ENCODE measurements at regions not wholly inside any gene's neighbourhood (a gene's known extent, or its start where the extent isn't known, plus 50 kb on each side); places are given as distances from the start of the nearest gene placed in this dataset.

DNA sequence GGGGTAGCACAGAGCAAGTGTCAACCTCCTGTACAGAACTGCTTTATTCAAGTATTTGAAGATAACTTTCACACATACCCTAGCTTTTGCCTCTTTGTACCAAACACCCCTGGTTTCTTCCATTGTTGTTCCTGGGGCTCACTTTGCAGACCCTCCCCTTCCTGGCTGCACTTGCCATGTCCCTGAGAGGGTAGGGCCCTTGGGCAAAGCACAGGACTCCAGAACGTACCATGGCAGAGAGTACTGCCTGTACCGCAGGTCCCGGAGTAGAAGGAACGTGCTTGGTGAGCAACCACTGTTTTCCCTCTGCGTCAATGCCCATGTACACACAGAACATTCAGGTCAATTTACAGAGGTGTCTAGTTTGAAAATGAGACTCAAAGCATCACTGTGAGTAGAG is 290.4 kb downstream of the EN1 start:
- DNase-seq: no peak

DNA sequence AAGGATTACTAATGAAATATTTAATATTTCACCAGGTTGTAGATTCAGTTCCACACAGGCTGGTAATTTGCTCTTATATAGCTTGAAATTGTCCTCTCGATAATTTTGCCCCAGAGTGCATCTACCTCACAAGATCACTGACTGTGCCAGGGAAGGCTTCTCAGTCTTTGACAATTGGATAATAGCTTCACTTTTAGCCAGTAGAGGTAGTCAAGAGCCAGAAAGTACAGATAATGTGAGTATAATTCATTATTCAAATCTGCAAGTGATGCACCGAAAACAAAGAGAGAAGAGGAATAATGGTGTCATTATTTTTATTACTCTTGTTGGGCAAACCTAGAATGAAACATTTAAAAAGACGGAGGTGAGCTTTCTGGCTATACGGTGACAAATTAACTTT is 292.8 kb downstream of the EN1 start:
- no peak for DNase-seq

DNA sequence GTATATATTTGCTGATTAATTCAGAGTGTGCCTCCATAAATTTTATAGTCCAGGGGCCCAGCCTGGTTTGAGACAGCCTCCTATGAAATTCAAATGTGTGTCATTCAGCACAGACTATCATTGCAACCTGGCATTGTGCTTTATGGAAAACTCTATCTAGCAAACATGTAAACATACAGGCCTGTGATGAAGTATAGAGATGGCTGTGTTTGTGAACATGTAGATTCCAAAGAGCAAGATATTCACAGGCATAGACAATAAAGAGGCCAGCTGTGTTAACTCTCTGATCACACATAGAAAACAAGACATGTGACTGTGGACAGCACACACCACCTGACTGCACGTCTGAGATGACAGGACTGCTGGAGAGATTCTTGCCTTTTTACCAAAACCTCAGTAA is 297.9 kb downstream of the EN1 start:
- DNase-seq: no peak

DNA sequence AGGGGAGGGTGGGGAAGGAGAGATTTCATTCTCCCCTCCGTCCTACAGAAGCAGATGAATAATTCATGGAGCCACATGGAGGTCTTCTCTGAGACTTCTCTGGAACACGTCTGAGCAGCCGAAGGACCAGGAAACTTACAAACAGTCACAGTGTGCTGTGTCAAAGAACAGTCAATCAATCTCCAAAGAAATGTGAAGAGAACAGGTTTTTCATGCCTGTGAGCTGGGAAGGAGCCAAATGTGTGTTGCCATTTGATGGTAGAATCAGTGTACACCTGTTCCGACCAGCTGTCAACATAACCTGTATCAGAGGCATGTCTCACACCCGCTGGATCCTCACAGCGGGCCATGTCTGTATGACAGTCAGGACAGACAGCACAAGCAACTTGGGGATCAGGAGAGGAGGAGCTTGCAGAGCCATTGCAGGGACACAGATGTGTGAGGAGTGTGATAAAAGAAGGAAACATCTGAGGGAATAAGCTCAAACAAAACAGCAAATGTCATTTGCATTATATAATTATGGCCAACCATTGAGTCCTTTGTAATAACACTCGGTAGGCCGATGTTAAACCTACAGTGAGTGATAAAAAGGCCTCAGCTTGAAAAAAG is 298.5 kb downstream of the EN1 start:
- DNase-seq: peak; percentile 10

DNA sequence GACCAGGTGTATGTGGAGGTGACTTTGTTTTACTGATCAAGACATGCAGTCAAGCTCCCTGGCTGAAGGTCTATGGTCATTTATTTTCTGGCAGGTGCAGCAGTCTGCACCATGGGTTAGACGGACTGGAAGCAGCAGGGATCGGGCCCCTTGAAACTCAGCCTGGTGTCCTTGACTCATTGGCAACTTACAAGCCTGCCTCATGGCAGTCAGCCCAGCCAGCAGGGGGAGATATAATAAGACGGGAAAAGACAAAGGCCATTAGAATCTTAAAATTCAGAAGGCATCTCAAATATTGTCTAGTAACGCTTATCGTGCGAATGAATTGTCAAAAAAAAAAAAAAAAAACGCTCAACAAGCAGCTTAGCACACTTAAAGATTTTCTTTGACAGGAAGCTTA is 308.2 kb downstream of the EN1 start:
- no peak for DNase-seq

DNA sequence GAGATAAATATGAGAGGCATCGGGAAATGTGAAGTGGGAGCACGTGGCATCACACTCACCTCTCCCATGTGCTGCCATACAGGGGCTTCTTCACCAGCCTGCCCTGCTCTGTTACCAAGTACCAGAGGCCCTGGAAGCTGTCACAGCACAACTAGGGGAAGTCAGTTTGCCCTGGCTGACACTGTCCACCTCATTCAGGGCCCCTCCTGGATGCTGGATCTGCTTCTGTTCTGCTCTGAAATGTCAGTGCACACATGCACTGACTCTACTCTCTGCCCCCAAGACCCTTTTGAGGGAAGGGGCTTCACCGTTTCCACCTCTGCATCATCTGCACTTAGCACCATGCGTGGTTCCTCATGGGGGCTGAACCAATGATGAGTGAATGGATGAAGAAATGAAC is 311.1 kb downstream of the EN1 start:
- DNase-seq: no peak

DNA sequence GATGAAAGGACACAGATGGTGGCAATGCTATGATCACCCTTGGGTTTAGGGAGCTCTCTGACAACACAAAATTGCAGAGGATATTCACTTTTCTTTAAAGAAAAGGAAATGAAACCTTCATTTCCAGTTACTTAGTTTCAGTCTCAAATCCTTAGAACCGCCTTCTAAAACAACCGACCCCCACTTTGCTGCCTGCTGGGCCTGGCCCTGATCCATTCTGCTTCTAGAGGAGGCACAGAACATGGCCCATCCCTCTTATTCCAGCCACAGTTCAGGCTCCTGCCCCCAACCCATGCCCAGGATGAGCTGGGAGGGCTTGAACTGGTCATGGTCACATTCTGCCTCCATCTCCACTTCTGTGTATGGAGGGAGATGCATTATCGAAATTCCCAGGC is 311.6 kb downstream of the EN1 start:
- DNase-seq: no peak

DNA sequence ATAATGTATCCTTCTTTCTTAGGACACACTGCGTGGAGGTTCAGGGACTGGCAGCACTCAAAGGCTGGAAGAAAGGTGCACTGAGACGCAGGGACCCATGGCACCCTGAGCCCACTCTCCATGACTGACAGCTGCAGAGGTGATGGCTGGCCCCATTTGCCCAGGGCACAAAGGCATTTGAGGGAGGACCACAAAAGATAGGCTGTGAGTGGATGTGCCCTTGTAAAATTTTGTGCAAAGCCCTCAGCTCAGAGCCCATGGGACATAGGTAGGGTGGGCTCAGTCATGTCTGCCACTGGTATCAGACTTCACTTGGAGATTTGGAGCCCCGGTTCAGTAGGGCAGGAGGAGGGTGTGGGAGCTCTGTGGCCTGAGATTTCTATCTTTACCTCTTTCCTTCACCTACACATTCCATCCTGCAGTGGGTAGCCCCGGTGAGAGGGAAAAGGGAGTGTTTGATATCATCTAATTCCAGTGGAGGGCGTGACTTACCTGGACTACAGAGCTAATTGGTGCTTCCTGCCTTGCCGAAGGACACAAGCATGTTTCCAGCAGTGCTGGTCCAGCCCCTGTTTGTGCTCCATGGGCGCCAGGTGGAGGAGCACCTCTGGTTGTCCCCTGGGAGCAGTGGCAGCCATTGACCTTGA is 312.2 kb downstream of the EN1 start:
- no peak for DNase-seq

DNA sequence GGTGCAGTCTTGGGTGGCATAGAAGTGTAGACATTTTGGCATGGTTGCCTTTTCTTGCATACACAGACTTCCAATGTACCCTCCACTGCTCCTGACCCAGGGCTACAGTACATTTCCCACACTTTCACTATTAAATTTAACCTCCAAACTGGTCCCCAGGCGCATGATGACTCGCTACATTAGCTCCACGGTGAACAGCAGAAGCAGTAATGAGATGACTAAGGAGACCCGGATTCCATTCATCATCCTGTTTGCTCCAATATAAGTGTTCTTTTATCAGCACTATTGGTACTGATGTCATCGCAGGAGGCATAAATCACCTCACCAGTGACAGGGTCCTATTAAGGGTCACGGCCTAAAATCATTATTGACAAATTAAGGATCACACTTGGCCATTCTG is 316.5 kb downstream of the EN1 start:
- no peak for DNase-seq

DNA sequence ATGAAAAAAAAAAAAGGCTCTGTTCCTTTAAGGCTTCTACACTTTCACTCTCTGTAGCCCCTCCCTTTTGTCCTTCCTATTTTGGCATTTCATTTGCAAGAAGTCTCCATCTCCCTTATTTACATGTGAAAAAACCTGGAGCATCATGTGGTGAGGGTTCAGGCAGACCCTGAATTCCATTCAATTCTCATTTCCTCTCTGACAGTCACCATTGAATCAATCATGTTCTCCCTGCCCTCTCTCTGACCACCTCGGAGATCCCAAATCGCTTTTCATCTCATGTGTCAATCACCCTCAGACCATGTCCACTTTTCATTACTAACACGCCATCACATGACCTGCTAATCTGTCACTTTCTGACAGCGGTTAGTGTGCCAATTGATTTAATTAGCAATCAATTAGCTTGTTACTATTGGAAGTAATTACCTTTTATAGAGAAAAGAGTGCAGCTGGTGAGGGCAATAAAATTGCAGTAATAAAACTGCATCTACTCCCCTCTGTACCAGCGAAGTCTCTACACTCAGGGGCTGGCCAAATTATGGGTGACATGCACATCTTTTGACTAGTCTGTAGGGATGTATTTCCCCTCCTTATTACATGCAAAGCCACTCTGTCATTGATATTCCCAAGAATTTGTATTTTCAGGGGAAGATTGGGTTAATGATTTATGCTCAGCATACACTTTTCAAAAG is 317.4 kb downstream of the EN1 start:
- DNase-seq: no peak

DNA sequence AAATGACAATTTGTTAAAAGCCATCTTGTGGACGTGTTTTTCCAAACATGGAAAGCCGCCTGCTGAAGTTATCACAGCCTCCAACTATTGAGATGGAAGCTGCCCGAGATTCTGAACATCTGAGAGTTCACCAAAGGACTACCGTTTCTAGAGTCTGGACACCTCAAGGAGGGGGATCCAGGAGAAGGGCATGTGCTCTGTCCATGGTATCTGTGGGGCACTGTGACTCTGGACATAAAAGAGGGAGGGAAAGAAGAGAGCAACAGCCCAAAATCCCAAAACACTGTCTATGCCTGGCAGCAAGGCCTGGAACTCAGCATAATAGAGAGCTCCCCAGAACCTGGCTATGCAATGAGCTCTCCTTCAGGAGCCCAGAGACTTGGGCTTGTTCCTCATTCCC is 319.9 kb downstream of the EN1 start:
- no peak for DNase-seq

DNA sequence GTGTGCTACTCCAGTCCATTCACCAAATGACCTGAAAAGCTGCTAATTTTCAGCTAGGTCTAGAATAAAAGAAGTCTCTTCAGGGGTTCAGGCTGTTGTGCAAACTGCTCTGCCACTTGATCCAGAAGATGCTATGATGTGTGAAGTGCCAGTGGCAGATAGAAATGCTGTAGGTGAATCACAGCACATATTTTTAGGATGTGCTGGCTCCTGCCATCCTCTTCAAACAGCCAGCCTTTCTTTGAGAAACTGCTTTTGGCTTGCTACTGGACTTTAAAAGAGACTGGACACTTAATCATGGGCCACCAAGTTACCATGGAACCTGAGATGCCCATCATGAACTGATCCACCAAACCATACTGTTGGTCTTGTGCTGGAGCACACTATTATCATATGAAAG is 322.1 kb downstream of the EN1 start:
- no peak for DNase-seq

DNA sequence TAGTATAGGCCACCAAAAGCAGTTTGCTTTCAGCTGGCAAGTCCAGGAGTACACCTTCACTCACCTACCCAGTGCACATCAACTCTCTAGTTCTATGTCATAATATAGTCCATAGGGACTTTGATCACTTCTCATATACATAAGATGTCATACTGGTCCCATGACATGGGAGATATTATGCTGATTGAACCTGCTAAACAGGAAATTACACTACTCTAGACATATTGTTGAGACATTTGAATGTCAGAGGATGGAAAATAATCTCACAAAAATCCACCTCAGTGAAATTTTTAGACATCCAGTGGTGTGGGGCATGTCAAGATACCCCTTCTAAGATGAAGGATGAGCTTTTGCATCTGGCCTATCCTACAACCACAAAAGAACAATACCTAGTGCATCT is 322.5 kb downstream of the EN1 start:
- DNase-seq: no peak

DNA sequence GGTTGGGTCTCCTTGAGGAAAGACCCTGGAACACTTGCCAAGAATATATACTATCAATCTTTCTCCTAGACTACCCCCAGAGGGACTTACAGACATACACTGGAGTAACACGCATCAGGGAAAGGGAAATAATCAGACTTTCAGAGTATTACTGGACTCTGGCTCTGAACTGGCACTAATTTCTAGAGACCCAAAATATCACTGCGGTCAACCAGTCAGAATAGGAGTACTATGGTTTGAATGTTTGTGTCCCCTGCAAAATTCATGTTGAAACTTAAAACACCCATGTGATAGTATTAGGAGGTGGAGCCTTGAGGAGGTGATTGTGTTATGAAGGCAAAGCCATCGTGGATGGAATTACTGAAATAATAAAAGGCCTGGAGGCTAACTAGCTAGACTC is 323.7 kb downstream of the EN1 start:
- DNase-seq: no peak

DNA sequence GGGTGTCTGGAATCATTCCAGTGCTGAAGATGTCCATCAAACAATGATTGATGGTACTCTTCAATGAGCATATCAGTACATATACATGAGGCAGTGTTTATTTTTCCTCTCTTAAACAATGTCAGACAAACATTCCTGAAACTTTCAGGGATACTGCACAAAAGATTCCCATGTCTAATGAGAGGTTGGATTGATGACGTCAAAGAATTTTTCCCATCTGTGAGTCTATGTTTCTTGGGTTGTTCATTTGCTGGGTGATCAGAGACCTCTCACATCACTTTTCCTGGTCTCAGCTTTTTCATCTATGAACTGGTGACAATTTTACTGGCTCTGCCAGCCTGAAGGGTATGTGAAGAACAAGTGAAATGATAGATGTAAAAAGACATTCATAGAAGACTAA is 325.5 kb downstream of the EN1 start:
- no peak for DNase-seq

DNA sequence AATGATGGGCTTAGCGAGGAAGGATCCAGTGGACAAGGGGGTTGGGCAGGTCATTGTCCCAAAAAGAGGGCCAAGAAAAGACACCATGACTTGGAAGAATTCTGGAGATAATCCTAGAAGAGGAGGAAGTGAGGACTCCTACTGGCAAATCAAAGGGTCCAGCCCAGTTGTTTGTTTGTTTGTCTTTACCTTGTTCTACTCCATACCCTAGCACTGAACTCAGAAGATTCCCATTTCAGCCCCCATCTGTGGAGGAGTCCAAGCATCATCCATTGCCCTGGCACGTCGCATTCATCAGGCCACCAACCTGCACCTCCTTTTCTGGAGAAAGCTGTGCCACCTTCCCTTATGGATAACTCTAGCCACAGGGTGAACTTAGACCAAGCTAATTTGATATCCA is 326.2 kb downstream of the EN1 start:
- DNase-seq: no peak

DNA sequence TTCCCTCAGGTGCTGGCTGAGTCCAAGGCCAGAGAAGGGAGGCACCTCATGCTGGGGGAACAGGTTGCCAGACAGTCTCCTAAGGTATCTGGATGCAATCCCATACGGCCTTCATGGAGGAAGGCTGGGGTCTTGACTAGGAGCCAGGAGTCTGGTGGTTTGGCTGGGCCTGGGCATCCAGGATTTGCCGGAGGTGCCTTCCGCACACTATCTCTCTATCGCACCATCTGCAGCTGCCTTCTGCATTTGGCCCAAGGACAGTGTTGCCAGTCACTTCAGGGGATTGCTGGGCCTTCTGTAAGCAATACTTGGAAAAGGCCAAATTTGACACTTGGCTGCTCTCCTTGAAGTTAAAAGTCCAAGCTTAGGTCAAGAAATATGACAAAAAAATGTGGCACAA is 327.2 kb downstream of the EN1 start:
- no peak for DNase-seq

DNA sequence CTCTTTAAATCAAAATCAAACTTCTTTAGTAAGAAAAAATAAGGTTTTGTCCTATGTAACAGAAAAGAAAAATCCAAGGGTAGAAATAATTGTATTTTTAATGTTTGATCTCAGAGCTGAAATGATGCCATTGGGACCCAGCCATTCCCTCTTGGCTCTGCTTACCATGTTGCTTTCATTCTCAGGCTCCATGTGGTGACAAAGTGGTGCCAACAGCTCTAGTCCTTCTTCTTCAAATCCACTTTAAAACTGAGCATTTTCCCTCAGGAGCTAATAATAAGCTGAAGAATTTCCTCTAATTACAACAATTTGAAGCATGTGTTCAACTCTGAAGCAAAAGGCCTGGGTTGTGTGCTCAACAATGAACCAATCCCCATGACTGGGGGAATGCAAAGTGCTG is 327.9 kb downstream of the EN1 start:
- DNase-seq: no peak

DNA sequence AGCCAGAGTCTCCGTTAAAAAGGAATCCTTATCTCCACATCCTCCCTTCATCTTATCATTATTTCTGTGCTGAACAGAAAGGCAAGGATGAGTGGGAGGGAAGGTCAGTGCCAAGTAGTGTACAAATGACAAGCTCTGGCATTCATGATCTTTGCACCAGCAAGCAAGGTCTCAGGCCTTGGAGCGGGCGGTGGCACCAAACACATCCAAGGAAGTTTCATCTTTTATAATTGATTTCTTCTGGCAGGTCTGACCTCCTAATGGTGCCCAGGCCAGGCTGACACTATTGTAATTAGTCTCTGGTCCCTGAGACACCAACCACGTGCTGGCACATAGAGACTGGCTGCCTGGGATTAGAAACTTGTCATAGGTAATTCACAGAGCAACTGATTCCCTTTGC is 336.6 kb downstream of the EN1 start:
- no peak for DNase-seq

DNA sequence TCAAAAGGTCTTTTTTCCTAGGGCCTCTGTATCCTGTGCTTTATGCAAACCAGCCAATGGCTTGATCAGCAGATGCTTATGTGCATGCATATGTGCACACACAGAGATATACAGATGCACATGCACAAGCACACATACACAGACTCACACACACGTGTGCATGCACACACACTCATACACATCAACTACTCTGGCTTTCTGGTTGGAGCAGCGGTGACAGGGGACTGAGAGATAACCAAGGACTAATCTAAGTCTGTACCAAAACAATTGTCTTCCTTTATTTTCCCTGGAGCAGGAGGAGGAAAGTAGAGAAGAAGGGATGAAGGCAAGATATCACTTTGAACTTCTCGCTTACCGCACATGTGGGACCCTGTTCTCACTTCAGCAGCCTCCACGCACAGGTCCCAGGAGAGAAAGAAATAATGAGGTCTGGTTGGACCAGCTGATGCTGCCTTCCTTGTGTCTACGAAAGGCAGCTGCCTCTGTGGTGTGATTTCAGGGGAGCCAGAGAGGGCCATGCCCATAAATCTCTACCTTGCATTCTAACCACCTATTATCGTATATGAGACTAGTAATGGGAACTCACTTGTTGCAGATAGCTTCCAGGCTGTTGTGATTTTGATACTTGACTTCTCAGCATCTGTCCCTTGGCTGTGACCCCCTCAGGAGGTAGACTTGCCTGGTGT is 338.0 kb downstream of the EN1 start:
- no peak for DNase-seq

DNA sequence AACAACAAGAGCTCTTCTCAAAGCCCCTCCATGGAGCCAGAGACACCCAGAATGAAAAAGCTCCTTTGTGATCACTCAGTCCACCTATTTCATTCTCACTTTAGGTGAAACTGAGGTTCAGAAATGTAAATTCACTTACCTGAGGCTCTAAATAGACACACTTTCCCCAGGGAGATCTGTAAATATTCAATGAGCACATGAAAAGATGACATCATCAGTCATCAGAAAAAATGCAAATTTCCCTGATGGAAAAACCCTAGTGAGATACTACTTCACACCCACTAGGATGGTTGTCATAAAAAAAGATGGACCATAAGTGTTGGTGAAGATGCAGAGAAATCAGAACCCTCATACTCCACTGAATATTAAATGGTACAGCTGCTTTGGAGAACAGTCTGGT is 339.2 kb downstream of the EN1 start:
- DNase-seq: no peak

DNA sequence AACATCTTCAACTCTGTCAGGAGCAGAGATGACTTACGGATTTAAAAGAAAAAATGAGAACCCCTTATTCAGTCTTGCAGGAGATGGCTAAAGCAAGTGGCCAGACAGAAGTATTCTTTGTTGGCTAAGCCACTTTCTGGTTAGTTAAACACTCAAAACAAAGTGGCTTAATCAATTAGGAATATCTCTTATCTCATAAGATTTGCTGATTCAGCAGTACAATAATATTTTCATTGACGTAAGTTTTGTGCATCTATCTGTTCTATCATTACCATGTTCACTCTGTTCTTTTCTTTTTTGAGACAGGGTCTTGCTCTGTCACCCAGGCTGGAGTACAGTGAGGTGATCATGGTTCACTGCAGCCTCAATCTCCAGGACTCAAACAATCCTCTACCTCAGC is 342.0 kb downstream of the EN1 start:
- DNase-seq: no peak

DNA sequence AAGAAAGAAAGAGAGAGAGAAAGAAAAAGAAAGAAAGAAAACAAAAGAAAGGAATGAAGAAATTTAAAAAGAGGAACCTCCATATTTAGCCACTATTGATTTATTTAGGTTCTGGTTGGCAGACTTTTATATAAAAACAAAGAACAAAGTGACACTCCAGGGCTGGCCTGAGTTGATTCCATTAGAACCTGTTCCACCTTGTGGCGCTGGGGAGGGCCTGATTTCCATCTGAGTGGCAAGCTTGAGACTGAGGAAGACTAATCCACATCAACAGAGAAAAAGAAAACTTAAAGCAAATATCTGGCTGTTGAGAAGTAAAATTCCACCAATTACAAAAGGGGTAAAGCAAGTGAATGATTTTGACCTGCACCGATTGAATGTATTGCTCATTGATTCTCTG is 345.3 kb downstream of the EN1 start:
- no peak for DNase-seq

DNA sequence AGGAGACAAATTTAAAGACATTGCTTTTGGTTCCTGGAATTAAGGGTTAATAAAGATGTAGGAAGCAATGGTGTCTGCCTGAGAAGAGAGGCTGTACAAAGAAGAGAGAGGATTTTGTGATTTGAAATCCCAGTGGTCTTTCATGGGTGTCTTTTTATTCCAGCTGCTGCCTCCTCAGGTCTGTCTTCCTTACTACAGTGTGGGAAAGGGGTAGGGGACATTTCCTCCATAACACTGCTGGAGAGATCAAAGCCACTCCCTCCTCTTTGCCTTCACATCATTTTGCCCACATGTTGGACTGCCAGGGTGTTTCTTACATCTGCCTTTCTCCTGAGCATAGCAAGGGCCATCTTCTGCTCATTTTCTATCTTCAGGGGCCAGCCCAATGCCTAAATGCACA is 348.5 kb downstream of the EN1 start:
- DNase-seq: no peak
